Kidney (tissue), 13 donors: ENCODE measurements at regions not wholly inside any gene's neighbourhood (a gene's known extent, or its start where the extent isn't known, plus 50 kb on each side); places are given as distances from the start of the nearest gene placed in this dataset.
A peak's percentile ranks its signal among the peaks of the same experiment; 100 is the strongest.

Experiments used
- DNase-seq, 5 donors: peaks; one replicate each; pipeline ENCODE4 v3.0.0-alpha.2; 2013 to 2020
- FAIRE-seq: peaks from 2 replicates; lab custom pipeline; 2012; peaks lifted over from hg19 to GRCh38; lab: Jason Lieb, UNC
- H3K27ac ChIP-seq, 2 donors: one replicate each; pipeline ENCODE4 v1.7.0; 2013; ENCODE audit warnings: low read depth in 2 of 2, low read length in 2 of 2, inconsistent platforms in 1 of 2
- H3K27me3 ChIP-seq: one replicate; pipeline ENCODE4 v1.7.1; 2013; ENCODE audit warnings: low read length, inconsistent platforms; ENCODE audit not compliant: control insufficient read depth, insufficient read depth
- H3K36me3 ChIP-seq, 3 donors: one replicate each; pipeline versions ENCODE4 v1.7.0 to v1.7.1; 2013; ENCODE audit warnings: low read length in 3 of 3, control low read depth in 1 of 3, inconsistent platforms in 1 of 3; ENCODE audit not compliant: insufficient read depth in 3 of 3, control insufficient read depth in 2 of 3
- H3K4me1 ChIP-seq, 3 donors: one replicate each; pipeline versions ENCODE4 v1.7.0 to v1.7.1; 2013; ENCODE audit warnings: low read length in 3 of 3, inconsistent platforms in 1 of 3, low read depth in 1 of 3; ENCODE audit not compliant: control insufficient read depth in 2 of 3, insufficient read depth in 2 of 3
- H3K4me3 ChIP-seq, 3 donors: one replicate each; pipeline versions ENCODE4 v1.7.0 to v1.8.1; 2013; ENCODE audit warnings: low read length in 3 of 3, control low read depth in 1 of 3, inconsistent platforms in 1 of 3
- H3K9ac ChIP-seq, 3 donors: one replicate each; pipeline versions ENCODE4 v1.7.0 to v1.7.1; 2013; ENCODE audit warnings: low read length in 3 of 3, control low read depth in 1 of 3, inconsistent platforms in 1 of 3
- H3K9me3 ChIP-seq, 3 donors: one replicate each; pipeline versions ENCODE4 v1.7.0 to v1.7.1; 2013; ENCODE audit warnings: low read length in 3 of 3, control low read depth in 1 of 3, inconsistent platforms in 1 of 3; ENCODE audit not compliant: control insufficient read depth in 2 of 3, insufficient read depth in 1 of 3
- intact Hi-C: fragments of 100-400 bp; cut with DNase I; formaldehyde crosslinking; loops from one replicate; pipeline ENCODE4 v1.11.1; 2022
- TF ChIP-seq, protein P1 (sequence below): IDR thresholded peaks from 3 replicates; pipeline ENCODE4 v1.5.1; 2012; ENCODE audit warnings: mild to moderate bottlenecking, moderate library complexity, borderline replicate concordance; ENCODE audit not compliant: insufficient read depth; ENCODE audit errors: extremely low read depth
- donor health status: control.
- donor health status: control.
- donor health status: control.
- donor health status: control.
- donor health status: control.
- donor health status: DM: yes; HTN: yes; CAD: no.
- donor health status: Normal renal cell carcinoma (clear cell type).

DNA sequence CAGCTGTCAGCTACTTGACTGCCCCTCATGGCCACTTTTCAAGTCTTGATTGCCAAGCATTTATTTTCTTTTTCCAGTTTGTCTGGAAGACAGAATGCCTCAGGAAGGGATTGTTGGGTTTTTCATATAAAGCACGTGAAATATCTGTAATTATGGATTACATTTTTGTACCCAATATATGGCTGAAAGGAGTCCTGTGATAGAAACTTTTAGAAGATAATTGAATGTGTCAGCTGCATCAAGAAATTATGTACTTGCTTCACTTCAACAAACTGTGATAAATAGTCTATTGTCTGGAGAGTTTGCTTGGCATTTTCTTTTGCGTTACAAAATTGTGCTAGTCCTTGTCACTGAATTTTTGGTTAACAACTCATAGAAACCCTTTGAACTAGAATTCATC lies 247.9 kb upstream of the SLCO3A1 start:
- FAIRE-seq: no peak
- Histone ChIP-seq H3K4me3 (no peak overlapping the region), H3K27me3 (no peaks in the 10 kb centered on the region), H3K36me3 (no peaks in the 10 kb centered on the region), H3K9me3 (no peaks in the 10 kb centered on the region), H3K4me1 (no peaks in the 10 kb centered on the region), H3K9ac (no peak overlapping the region), H3K27ac (no peak overlapping the region)
- DNase-seq: no peak
- intact Hi-C loops: no loop called here
- TF ChIP-seq, protein P1, sequence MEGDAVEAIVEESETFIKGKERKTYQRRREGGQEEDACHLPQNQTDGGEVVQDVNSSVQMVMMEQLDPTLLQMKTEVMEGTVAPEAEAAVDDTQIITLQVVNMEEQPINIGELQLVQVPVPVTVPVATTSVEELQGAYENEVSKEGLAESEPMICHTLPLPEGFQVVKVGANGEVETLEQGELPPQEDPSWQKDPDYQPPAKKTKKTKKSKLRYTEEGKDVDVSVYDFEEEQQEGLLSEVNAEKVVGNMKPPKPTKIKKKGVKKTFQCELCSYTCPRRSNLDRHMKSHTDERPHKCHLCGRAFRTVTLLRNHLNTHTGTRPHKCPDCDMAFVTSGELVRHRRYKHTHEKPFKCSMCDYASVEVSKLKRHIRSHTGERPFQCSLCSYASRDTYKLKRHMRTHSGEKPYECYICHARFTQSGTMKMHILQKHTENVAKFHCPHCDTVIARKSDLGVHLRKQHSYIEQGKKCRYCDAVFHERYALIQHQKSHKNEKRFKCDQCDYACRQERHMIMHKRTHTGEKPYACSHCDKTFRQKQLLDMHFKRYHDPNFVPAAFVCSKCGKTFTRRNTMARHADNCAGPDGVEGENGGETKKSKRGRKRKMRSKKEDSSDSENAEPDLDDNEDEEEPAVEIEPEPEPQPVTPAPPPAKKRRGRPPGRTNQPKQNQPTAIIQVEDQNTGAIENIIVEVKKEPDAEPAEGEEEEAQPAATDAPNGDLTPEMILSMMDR: no peak

DNA sequence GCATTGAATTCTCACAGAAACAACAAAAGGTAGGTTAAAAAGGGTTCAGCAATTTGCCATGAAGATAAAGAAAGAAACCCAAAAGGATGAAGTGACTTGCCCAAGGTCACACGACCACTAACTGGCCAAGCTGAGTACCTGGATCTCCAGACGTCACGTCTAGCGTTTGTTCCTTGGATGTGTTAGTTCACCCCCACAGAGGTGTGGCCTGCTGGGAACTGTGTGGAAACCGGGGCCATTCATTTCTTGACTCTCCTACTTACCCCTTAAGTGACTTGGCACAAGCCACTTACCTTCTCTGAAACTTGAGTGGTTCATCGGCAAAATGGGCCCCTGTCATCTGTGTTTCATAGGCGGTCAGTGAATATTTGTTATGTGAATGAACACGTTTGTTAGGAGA lies 244.3 kb upstream of the SLCO3A1 start:
- H3K9me3 ChIP-seq: no peaks in the 10 kb centered on the region
- no peak for DNase-seq
- TF ChIP-seq, protein P1: no peak
- H3K27ac ChIP-seq: no peak overlapping the region
- no peak overlapping the region for H3K4me3 ChIP-seq
- intact Hi-C loops: no loop called here
- H3K27me3 ChIP-seq: no peaks in the 10 kb centered on the region
- FAIRE-seq: no peak
- no peak overlapping the region for H3K9ac ChIP-seq
- no peaks in the 10 kb centered on the region for H3K4me1 ChIP-seq
- H3K36me3 ChIP-seq: no peaks in the 10 kb centered on the region

DNA sequence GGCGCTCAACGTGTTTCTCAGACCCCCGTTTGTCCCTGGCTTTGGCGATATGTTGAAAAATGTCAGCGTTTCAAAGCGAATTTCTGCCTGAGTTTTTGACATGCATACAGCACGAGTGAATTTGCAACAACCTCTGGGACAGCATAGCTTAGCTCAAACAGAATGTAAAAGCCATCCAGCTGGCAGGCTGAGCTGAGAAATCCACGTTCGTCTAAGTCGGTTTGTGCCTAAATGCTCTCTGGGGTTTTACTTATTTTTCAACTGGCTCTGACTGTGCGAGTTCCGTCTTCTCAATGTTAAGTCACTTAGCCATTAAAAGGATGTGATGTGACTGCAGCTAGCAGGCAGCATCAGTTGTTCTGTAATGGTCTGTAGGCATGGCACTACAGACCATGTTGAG lies 243.5 kb upstream of the SLCO3A1 start:
- H3K4me3 ChIP-seq: no peak overlapping the region
- TF ChIP-seq, protein P1: no peak
- no peaks in the 10 kb centered on the region for H3K9me3 ChIP-seq
- no peaks in the 10 kb centered on the region for H3K27me3 ChIP-seq
- FAIRE-seq: no peak
- intact Hi-C loops: no loop called here
- H3K9ac ChIP-seq: no peak overlapping the region
- no peak overlapping the region for H3K27ac ChIP-seq
- H3K36me3 ChIP-seq: no peaks in the 10 kb centered on the region
- no peaks in the 10 kb centered on the region for H3K4me1 ChIP-seq
- DNase-seq: no peak

DNA sequence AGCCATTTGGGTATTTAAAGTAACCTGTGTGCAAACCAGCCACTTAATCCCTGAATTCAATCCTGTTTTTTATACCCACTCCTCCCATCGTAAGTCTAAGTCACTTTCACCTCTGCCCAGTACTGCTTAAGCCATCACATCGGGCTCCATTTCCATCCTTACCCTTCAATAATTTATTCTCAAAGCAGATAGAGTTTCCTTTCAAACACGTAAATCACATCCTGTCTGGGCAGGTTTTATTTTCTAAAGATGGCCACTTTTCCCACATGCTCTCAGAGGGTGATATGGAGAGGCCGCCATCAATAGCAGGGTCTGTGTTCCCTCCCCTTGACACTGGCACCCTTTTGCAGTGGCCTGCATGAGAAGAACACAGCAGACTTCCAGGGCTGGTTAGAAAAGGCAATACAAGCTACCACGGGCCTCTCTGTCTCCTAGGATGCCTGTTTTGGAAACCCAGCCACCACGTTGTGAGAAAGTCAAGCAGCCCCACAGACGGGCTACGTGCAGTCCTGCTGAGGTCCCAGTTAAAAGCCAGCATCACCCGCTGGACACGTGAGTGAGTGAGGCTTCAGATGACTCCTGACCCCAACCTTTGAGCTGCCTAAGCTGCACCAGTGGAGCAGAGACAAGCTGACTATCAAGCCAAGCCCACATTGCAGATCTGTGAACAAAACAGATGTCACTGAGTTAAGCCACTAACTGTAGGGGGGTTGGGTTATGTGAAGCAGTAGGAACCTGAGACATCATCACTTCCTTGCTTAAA lies 241.8 kb upstream of the SLCO3A1 start:
- no peak for FAIRE-seq
- H3K9ac ChIP-seq: no peak overlapping the region
- no peaks in the 10 kb centered on the region for H3K36me3 ChIP-seq
- no peaks in the 10 kb centered on the region for H3K27me3 ChIP-seq
- no peak overlapping the region for H3K4me3 ChIP-seq
- peak in 3 of 5 donors; percentile 29 to 80 (median 68) for DNase-seq
- no peaks in the 10 kb centered on the region for H3K4me1 ChIP-seq
- TF ChIP-seq, protein P1: no peak
- intact Hi-C loops: no loop called here
- no peaks in the 10 kb centered on the region for H3K9me3 ChIP-seq
- no peak overlapping the region for H3K27ac ChIP-seq
